Spleen (tissue), 11 donors: ENCODE measurements at regions not wholly inside any gene's neighbourhood (a gene's known extent, or its start where the extent isn't known, plus 50 kb on each side); places are given as distances from the start of the nearest gene placed in this dataset.
"Not testable (repeated sequence)": the region's sequence is repeated elsewhere in the genome, so short reads cannot be mapped to it uniquely, and the experiment has no call there.

Source experiments
- DNase-seq: peaks from one replicate; pipeline ENCODE4 v3.0.0-alpha.2; 2020
- H3K27ac ChIP-seq, 8 donors: fragments of 200-600 bp; sonication (generic) in 7 of 8; 1 replicate in 4 of 8; 2 replicates in 4 of 8; pipeline versions ENCODE4 v1.5.0 to v1.8.0; 2016 to 2021; ENCODE audit warnings: inconsistent platforms in 4 of 8, mild to moderate bottlenecking in 4 of 8, moderate library complexity in 1 of 8
- H3K27me3 ChIP-seq, 7 donors: fragments of 200-600 bp; sonication (generic) in 6 of 7; replicated peaks in 1 of 7; 1 replicate in 4 of 7; 2 replicates in 3 of 7; pipeline versions ENCODE4 v1.5.0 to v1.8.0; 2016 to 2021; ENCODE audit warnings: inconsistent platforms in 3 of 7, mild to moderate bottlenecking in 1 of 7
- H3K36me3 ChIP-seq, 6 donors: fragments of 200-600 bp; sonication (generic) in 5 of 6; 1 replicate in 4 of 6; 2 replicates in 2 of 6; pipeline versions ENCODE4 v1.5.0 to v1.8.0; 2016 to 2021; ENCODE audit warnings: inconsistent platforms in 2 of 6
- H3K4me1 ChIP-seq, 6 donors: fragments of 200-600 bp; sonication (generic) in 5 of 6; 1 replicate in 3 of 6; 2 replicates in 3 of 6; pipeline versions ENCODE4 v1.5.0 to v1.8.0; 2016 to 2021; ENCODE audit warnings: inconsistent platforms in 3 of 6
- H3K4me3 ChIP-seq, 8 donors: fragments of 200-600 bp; sonication (generic) in 7 of 8; 1 replicate in 4 of 8; 2 replicates in 4 of 8; pipeline versions ENCODE4 v1.5.0 to v1.8.0; 2016 to 2021; ENCODE audit warnings: inconsistent platforms in 4 of 8, mild to moderate bottlenecking in 4 of 8, moderate library complexity in 2 of 8
- H3K9me3 ChIP-seq, 8 donors: fragments of 200-600 bp; sonication (generic) in 7 of 8; 1 replicate in 4 of 8; 2 replicates in 4 of 8; pipeline versions ENCODE4 v1.5.0 to v1.8.0; 2016 to 2021; ENCODE audit warnings: inconsistent platforms in 4 of 8
- CTCF ChIP-seq, 11 experiments: fragments of 200-600 bp in 7 of 11; fragments of 450-650 bp in 4 of 11; sonication (generic) in 4 of 11; IDR thresholded peaks in 8 of 11; conservative IDR thresholded peaks in 3 of 11; 1 replicate in 7 of 11; 2 replicates in 4 of 11; pipeline versions ENCODE4 v1.4.0 to v1.8.0; 2016 to 2021; ENCODE audit warnings: antibody characterized with exemption in 11 of 11, inconsistent platforms in 4 of 11, mild to moderate bottlenecking in 1 of 11
- POLR2A ChIP-seq, 3 donors: fragments of 450-650 bp; IDR thresholded peaks; one replicate each; pipeline ENCODE4 v1.5.1; 2017; ENCODE audit warnings: antibody characterized with exemption in 3 of 3, mild to moderate bottlenecking in 1 of 3
- POLR2AphosphoS5 ChIP-seq, 3 donors: sonication (generic); formaldehyde crosslinking; IDR thresholded peaks; one replicate each; pipeline ENCODE4 v1.5.1; 2017; ENCODE audit warnings: antibody characterized with exemption in 3 of 3
- WGBS, 5 donors: extraction: QIAGEN DNeasy Blood & Tissue Kit in 3 of 5; methylation state at CpG; one replicate each; pipeline versions ENCODE4 v1.1.5 to v1.1.7; 2013 to 2018; 5-methylcytosine and 5-hydroxymethylcytosine counted together
- intact Hi-C: fragments of 100-400 bp; cut with DNase I; formaldehyde crosslinking; loops from one replicate; pipeline ENCODE4 v1.15.0; 2023; ENCODE audit warnings: low total_unique reads
- donor health status: healthy with polysubstance abuse.
- donor health status: DM: no; HTN: no; CAD: no; lungs with moderate emphysema.
- donor health status: DM: no; HTN: no; CAD: no.
- donor health status: Bipolar disorder and iron deficiency.
- donor health status: healthy.
- donor health status: DM: no; HTN: no; CAD: no.
- donor health status: DM: yes; HTN: yes; CAD: no.

GRCh38 chr7:82507365-82507975 is 63.9 kb upstream of the CACNA2D1 start:
- TF ChIP-seq POLR2A (IDR thresholded peaks at IDR 0.05) (no peak), POLR2AphosphoS5 (IDR thresholded peaks at IDR 0.05) (no peak), CTCF (IDR thresholded peaks at IDR 0.05 in 8 of 11, conservative IDR thresholded peaks at IDR 0.05 in 3 of 11) (no peak)
- 77 to 85% (median 79%) methylated on average over 10 to 13 of the region's 13 CpGs for WGBS, 5 donors
- no peak overlapping the region for H3K4me3 ChIP-seq
- no peak overlapping the region for H3K27ac ChIP-seq
- H3K36me3 ChIP-seq = no peaks in the 10 kb centered on the region
- H3K4me1 ChIP-seq = no peaks in the 10 kb centered on the region
- H3K27me3 ChIP-seq = peaks cover 0 to 11% (median 0%) of the 10 kb centered on the region in 7 donors
- DNase-seq = no peak
- intact Hi-C loops = no loop called here
- H3K9me3 ChIP-seq = peaks cover 0 to 15% (median 6%) of the 10 kb centered on the region in 8 donors

- WGBS, 5 donors = 79 to 91% (median 89%) methylated on average over 11 to 15 of the region's 15 CpGs
- H3K36me3 ChIP-seq = no peaks in the 10 kb centered on the region
Measured at GRCh38 chr7:82506702-82507101, 63.1 kb upstream of the CACNA2D1 start.

GRCh38 chr7:82506208-82506607 is 62.6 kb upstream of the CACNA2D1 start:
- TF ChIP-seq CTCF (IDR thresholded peaks at IDR 0.05 in 8 of 11, conservative IDR thresholded peaks at IDR 0.05 in 3 of 11) (no peak), POLR2A (IDR thresholded peaks at IDR 0.05) (no peak), POLR2AphosphoS5 (IDR thresholded peaks at IDR 0.05) (no peak)
- Histone ChIP-seq H3K27me3 (peaks cover 0 to 11% (median 0%) of the 10 kb centered on the region in 7 donors), H3K9me3 (peaks cover 0 to 23% (median 13%) of the 10 kb centered on the region in 8 donors), H3K36me3 (no peaks in the 10 kb centered on the region), H3K4me1 (no peaks in the 10 kb centered on the region), H3K4me3 (no peak overlapping the region), H3K27ac (no peak overlapping the region)
- intact Hi-C loops = no loop called here
- DNase-seq = no peak
- 70 to 82% (median 80%) methylated on average over 2 of the region's 2 CpGs for WGBS, 5 donors

More at GRCh38 chr7:82506702-82507101, 63.1 kb upstream of the CACNA2D1 start:
- no peaks in the 10 kb centered on the region for H3K4me1 ChIP-seq
- TF ChIP-seq CTCF (IDR thresholded peaks at IDR 0.05 in 8 of 11, conservative IDR thresholded peaks at IDR 0.05 in 3 of 11) (no peak), POLR2AphosphoS5 (IDR thresholded peaks at IDR 0.05) (no peak), POLR2A (IDR thresholded peaks at IDR 0.05) (no peak)
- H3K27ac ChIP-seq = no peak overlapping the region
- no peak for DNase-seq
- peaks cover 0 to 11% (median 0%) of the 10 kb centered on the region in 7 donors for H3K27me3 ChIP-seq
- intact Hi-C loops = no loop called here
- H3K9me3 ChIP-seq = peaks cover 0 to 20% (median 11%) of the 10 kb centered on the region in 8 donors
- H3K4me3 ChIP-seq = no peak overlapping the region

- TF ChIP-seq POLR2AphosphoS5 (IDR thresholded peaks at IDR 0.05) (no peak), CTCF (IDR thresholded peaks at IDR 0.05 in 8 of 11, conservative IDR thresholded peaks at IDR 0.05 in 3 of 11) (no peak), POLR2A (IDR thresholded peaks at IDR 0.05) (no peak)
- intact Hi-C loops = no loop called here
- Histone ChIP-seq H3K4me1 (no peaks in the 10 kb centered on the region), H3K36me3 (no peaks in the 10 kb centered on the region), H3K9me3 (peaks cover 0 to 41% (median 21%) of the 10 kb centered on the region in 8 donors), H3K4me3 (no peak overlapping the region), H3K27ac (no peak overlapping the region), H3K27me3 (no peaks in the 10 kb centered on the region)
- no peak for DNase-seq
- WGBS, 5 donors = 78 to 94% (median 80%) methylated on average over 4 of the region's 4 CpGs
Measured at GRCh38 chr7:82501346-82501745, 57.8 kb upstream of the CACNA2D1 start.

- H3K27ac ChIP-seq, H3K27me3 ChIP-seq, intact Hi-C loops, DNase-seq, H3K36me3 ChIP-seq, H3K4me3 ChIP-seq, H3K4me1 ChIP-seq: not testable (repeated sequence)
- H3K9me3 ChIP-seq = peaks cover 0 to 36% (median 20%) of the 10 kb centered on the region in 8 donors
- 93 to 99% (median 97%) methylated on average over 9 to 21 of the region's 21 CpGs for WGBS, 5 donors
Measured at GRCh38 chr7:82499546-82499945, 56.0 kb upstream of the CACNA2D1 start.
